GM12892 (cell line): ENCODE measurements at regions not wholly inside any gene's neighbourhood (a gene's known extent, or its start where the extent isn't known, plus 50 kb on each side); places are given as distances from the start of the nearest gene placed in this dataset.

Source experiments
- DNase-seq: peaks from one replicate; pipeline ENCODE4 v3.0.0; 2011; ENCODE audit not compliant: insufficient read length
- FAIRE-seq: peaks from 2 replicates; lab custom pipeline; 2011; peaks lifted over from hg19 to GRCh38; lab: Jason Lieb, UNC
- POLR2A ChIP-seq: IDR thresholded peaks from 2 replicates; pipeline ENCODE4 v1.6.1; 2011; ENCODE audit warnings: low read depth, low read length, control low read depth
- POLR2AphosphoS5 ChIP-seq: IDR thresholded peaks from 2 replicates; pipeline ENCODE4 v1.6.1; 2011; ENCODE audit warnings: low read depth, low read length, control low read depth
- TAF1 ChIP-seq: IDR thresholded peaks from 2 replicates; pipeline ENCODE4 v1.6.1; 2011; ENCODE audit warnings: low read depth, mild to moderate bottlenecking, control low read depth, low read length, borderline replicate concordance

GRCh38 chr12:91863702-91864101 is 281.9 kb downstream of the BTG1 start:
- DNase-seq = no peak
- FAIRE-seq = no peak
- TF ChIP-seq POLR2A = no peak
- TF ChIP-seq TAF1 = no peak
- TF ChIP-seq POLR2AphosphoS5 = no peak

GRCh38 chr12:91861554-91861953 is 284.1 kb downstream of the BTG1 start:
- FAIRE-seq (no peak), DNase-seq (no peak)

GRCh38 chr12:91859347-91859746 is 286.3 kb downstream of the BTG1 start:
- no peak for DNase-seq
- TF ChIP-seq POLR2AphosphoS5 = no peak
- no peak for TF ChIP-seq TAF1
- TF ChIP-seq POLR2A = no peak
- no peak for FAIRE-seq

More at GRCh38 chr12:91861554-91861953, 284.1 kb downstream of the BTG1 start:
- TF ChIP-seq POLR2A (no peak), TAF1 (no peak), POLR2AphosphoS5 (no peak)

DNA sequence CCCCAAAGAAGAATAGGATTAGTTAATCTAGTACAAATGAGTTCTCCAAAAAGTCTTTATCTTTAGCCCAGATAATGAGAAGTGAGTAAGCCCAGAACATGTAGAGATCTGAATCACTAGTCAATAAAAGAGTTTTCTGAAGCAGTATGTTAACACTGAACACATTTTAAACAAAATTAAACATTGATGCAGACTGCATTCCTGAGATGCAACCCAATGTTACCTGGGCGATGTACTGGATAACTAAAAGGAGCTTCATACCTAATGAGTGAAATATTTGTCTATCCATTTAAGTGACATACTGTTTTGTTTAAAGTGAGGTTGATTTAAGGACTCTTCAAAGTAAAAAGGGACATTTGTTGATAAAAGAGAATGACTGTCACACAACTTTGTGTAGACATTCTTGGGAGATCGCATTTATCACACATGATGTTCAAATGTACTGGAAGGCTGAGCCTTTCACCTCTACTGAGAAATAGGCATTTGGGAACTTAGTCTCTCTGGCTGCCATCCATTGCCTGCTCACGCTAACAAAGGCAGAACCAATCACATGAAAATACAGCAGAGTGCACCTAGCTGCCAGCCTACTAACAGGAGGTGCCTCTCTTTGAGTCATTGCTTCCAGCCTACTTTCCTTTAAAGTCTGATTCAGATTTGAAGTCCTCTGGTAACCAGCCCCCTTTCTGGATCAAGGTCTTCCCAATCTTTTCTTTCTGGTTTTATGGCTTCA is 287.7 kb downstream of the BTG1 start:
- DNase-seq (no peak), FAIRE-seq (no peak)
- no peak for TF ChIP-seq POLR2A
- TF ChIP-seq POLR2AphosphoS5 = no peak

- DNase-seq (no peak), FAIRE-seq (no peak)
- TF ChIP-seq TAF1 = no peak
- no peak for TF ChIP-seq POLR2A
Observed at GRCh38 chr12:91854725-91855124, 290.9 kb downstream of the BTG1 start.

- DNase-seq = no peak
- TF ChIP-seq POLR2AphosphoS5 = no peak
- TF ChIP-seq POLR2A = no peak
- FAIRE-seq = peak; percentile 5
Observed at GRCh38 chr12:91853350-91854127, 292.1 kb downstream of the BTG1 start.

DNA sequence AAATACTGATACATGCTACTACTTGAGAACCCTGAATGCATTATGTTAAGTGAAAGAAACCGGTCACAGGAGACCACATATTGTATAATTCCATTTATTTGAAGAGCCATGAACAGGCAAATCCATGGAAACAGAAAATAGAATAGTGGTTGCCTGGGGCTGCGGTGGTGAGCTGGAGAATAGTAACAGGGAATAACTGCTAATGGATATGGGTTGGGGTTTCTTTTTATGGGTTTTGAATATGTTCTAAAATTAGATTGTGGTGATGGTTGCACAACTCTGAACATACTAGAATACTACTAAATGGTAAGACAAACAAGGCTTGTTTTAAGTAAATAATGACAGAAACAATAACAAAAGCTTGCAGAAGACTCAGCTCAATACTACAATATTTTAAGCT is 293.0 kb downstream of the BTG1 start:
- FAIRE-seq (no peak), DNase-seq (no peak)
- TF ChIP-seq POLR2AphosphoS5 = no peak
- no peak for TF ChIP-seq POLR2A
- no peak for TF ChIP-seq TAF1

DNA sequence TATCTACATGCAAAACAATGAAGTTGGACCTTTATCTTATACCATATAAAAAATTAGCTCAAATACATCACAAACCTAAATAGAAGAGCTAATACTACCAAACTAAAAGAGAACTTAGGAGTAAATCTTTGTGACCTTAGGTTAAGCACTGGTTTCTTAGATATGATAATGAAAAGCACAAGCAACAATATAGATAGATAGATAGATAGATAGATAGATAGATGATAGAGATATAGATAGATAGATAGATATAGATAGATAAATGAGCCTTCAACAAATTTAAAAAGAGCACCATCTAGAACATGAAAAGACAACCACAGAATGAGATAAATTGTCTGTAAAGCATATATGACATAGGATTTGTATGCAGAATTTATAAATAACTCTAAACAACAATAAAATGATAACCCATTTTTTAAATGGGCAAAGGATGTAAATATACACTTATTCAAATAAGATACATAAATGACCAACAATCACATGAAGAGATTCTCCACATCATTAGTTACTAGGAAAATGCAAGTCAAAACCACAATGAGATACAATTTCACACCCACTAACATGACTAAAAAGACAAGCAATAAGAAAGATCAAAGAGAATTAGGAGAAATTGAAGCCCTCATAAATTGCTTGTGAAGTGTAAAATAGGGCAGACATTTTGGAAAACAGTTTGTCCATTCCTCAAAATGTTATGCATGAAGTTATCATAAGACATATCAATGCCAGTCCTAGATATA is 293.7 kb downstream of the BTG1 start:
- TF ChIP-seq TAF1 (no peak), POLR2A (no peak), POLR2AphosphoS5 (no peak)
- DNase-seq = no peak
- FAIRE-seq = no peak

DNA sequence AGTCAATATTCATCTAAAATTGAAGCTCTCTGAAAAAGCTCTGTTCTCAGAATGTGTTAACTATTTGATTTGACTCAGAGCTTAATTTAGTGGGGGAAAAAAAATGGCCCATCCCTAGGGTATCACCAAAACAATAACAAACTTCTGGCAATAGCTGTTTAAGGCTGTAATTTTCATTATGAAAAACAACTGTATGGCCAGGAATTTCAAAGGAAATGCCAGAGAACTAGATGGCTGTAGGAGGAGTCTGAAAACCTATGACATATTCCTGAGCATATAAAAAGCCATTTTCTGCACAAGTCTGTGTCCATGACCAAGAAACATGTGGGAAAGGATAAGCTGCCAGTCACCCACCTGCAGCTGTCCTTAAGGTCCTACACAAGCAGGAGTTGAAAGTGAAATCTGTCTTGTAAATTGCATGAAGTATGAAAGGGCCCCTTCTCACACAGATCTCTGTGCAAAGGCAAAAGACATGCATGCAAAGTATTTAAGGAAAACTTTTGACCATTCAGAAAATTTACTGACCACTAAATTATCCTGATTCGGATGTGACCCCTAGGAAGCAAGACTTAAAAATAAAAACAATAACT is 299.1 kb downstream of the BTG1 start:
- DNase-seq (no peak), FAIRE-seq (no peak)
- TF ChIP-seq POLR2AphosphoS5 = no peak
- no peak for TF ChIP-seq POLR2A
- TF ChIP-seq TAF1 = no peak

DNA sequence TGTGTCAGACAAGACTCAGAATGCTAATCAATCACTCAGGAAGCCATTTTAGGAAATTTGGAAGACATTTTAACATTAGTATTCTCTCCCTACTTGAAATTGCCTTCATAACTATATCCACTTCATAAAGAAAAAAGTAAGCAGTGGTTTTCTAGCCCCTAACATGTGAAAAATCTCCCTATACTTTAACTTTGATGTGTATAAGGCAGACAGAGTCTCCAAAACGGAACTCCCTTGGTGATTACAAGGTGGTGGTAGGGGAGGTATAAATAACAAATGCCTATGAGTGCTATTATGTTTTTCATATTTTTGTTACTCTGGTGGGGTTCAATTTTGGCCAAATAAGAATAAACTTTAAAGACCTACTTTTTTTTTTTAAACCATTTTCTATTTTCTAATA is 300.3 kb downstream of the BTG1 start:
- DNase-seq = no peak
- FAIRE-seq = no peak
- no peak for TF ChIP-seq POLR2A
- no peak for TF ChIP-seq POLR2AphosphoS5
- no peak for TF ChIP-seq TAF1

- no peak for FAIRE-seq
- TF ChIP-seq POLR2A (no peak), TAF1 (no peak), POLR2AphosphoS5 (no peak)
- no peak for DNase-seq
Observed at GRCh38 chr12:91841822-91842221, 303.8 kb downstream of the BTG1 start.

DNA sequence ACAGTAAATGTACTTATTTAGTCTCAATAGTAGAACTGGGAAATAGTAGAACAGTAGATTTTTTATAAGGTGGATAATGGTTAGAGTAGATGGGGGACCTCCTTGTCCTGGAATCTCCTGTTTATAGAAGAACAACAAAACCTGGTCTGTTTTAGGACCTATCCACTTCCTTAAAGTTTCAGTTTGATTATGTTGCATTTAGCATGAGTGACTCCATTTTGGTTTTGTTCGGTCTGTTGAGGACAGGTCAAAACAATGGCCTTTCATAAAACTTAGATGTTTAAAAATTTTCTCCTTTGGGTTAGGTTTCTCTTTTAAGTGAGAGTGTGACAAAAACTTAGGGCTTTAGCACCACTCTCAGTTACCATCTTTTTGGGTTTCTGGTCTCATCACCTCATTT is 308.9 kb downstream of the BTG1 start:
- FAIRE-seq = no peak
- TF ChIP-seq POLR2A (no peak), TAF1 (no peak), POLR2AphosphoS5 (no peak)

More for the DNA sequence above, 308.9 kb downstream of the BTG1 start:
- DNase-seq = no peak
